K562 (cell line): ENCODE measurements at regions not wholly inside any gene's neighbourhood (a gene's known extent, or its start where the extent isn't known, plus 50 kb on each side); places are given as distances from the start of the nearest gene placed in this dataset.

Experiments used
- CTCF ChIP-seq, 3 experiments: IDR thresholded peaks in 2 of 3; conservative IDR thresholded peaks in 1 of 3; 2 replicates each; pipeline ENCODE4 v1.5.1; 2011 to 2012; ENCODE audit warnings: low read length in 3 of 3, mild to moderate bottlenecking in 3 of 3, control low read depth in 2 of 3, improper control_type of control experiment in 1 of 3, inconsistent platforms in 1 of 3, low read depth in 1 of 3, mixed read lengths in 1 of 3, moderate library complexity in 1 of 3; ENCODE audit not compliant: insufficient read depth in 2 of 3
- GABPB1 ChIP-seq: sonication (generic); formaldehyde crosslinking; IDR thresholded peaks from 2 replicates; pipeline ENCODE4 v1.8.0; 2022; ENCODE audit warnings: mild to moderate bottlenecking, missing genetic modification reagents
- HDAC2 ChIP-seq: fragments of 450-650 bp; IDR thresholded peaks from 2 replicates; pipeline ENCODE4 v1.6.1; 2016; ENCODE audit warnings: mild to moderate bottlenecking
- POLR2A ChIP-seq: fragments of 450-650 bp; conservative IDR thresholded peaks from 2 replicates; pipeline ENCODE4 v1.6.1; 2016
- POLR2AphosphoS5 ChIP-seq: IDR thresholded peaks from 2 replicates; pipeline ENCODE4 v1.6.1; 2011; ENCODE audit warnings: mild to moderate bottlenecking, low read depth, low read length, moderate library complexity; ENCODE audit not compliant: control insufficient read depth, insufficient read depth
- SMAD3 ChIP-seq: fragments of 450-650 bp; formaldehyde crosslinking; conservative IDR thresholded peaks from 2 replicates; pipeline ENCODE4 v1.4.0; 2020; ENCODE audit warnings: mild to moderate bottlenecking
- STAG1 ChIP-seq: sonication (generic); formaldehyde crosslinking; IDR thresholded peaks from 2 replicates; pipeline ENCODE4 v1.5.0; 2020; ENCODE audit warnings: missing genetic modification reagents, borderline replicate concordance

GRCh38 chr6:90978046-90978445 lies 391.2 kb upstream of the MAP3K7 start:
- TF ChIP-seq SMAD3 (no peak), POLR2AphosphoS5 (no peak), HDAC2 (no peak), GABPB1 (no peak), CTCF (IDR thresholded peaks at IDR 0.05 in 2 of 3, conservative IDR thresholded peaks at IDR 0.05 in 1 of 3; ENCODE audit: insufficient read depth in 2 of 3, low read depth in 1 of 3, low read length in 3 of 3) (no peak), POLR2A (no peak), STAG1 (CRISPR knock-in tag) (no peak)
